Caco-2 (cell line): ENCODE measurements at regions not wholly inside any gene's neighbourhood (a gene's known extent, or its start where the extent isn't known, plus 50 kb on each side); places are given as distances from the start of the nearest gene placed in this dataset.

Source experiments
- BruUV-seq: library from RNA; stranded (reverse); fragments of 400-500 nt; replicated peaks from 2 replicates; lab custom pipeline; 2021; lab: Mats Ljungman, UMichigan
- CTCF ChIA-PET: fragments of 300-600 bp; sonication (Branson Sonifier 250); formaldehyde crosslinking; loops from one replicate; lab custom pipeline; 2022; ENCODE audit warnings: antibody characterized with exemption; lab: Charles Lee
- POLR2A ChIA-PET: fragments of 300-600 bp; sonication (Branson Sonifier 250); formaldehyde crosslinking; loops from one replicate; lab custom pipeline; 2022; ENCODE audit warnings: antibody characterized with exemption; lab: Charles Lee
- DNase-seq, 2 experiments: peaks; one replicate each; pipeline versions ENCODE4 v3.0.0 to v3.0.0-alpha.2; 2020 to 2022
- H3K27me3 ChIP-seq: replicated peaks from 2 replicates; pipeline ENCODE4 v1.6.0; 2011; ENCODE audit warnings: low read length; ENCODE audit not compliant: control insufficient read depth, insufficient read depth
- H3K36me3 ChIP-seq: 2 replicates; pipeline ENCODE4 v1.5.1; 2011; ENCODE audit warnings: low read length; ENCODE audit not compliant: control insufficient read depth, insufficient read depth
- H3K4me1 ChIP-seq: fragments of 250-450 bp; sonication (Bioruptor Pico); 2 replicates; pipeline ENCODE4 v1.5.1; 2020; ENCODE audit warnings: mild to moderate bottlenecking
- H3K4me3 ChIP-seq: 2 replicates; pipeline ENCODE4 v1.5.1; 2011; ENCODE audit warnings: low read depth, mild to moderate bottlenecking, control low read depth, low read length
- H3K9me3 ChIP-seq: fragments of 250-450 bp; sonication (Bioruptor Pico); 2 replicates; pipeline ENCODE4 v1.5.1; 2020; ENCODE audit warnings: mild to moderate bottlenecking, moderate library complexity
- H3K27ac Mint-ChIP-seq: one replicate; pipeline ENCODE4 v1.8.0; 2022; ENCODE audit warnings: mixed read lengths; ENCODE audit not compliant: unreplicated experiment
- H3K27me3 Mint-ChIP-seq: one replicate; pipeline ENCODE4 v1.8.0; 2022; ENCODE audit warnings: mixed read lengths; ENCODE audit not compliant: insufficient read depth, unreplicated experiment
- H3K36me3 Mint-ChIP-seq: one replicate; pipeline ENCODE4 v1.8.0; 2022; ENCODE audit warnings: mild to moderate bottlenecking, mixed read lengths; ENCODE audit not compliant: insufficient read depth, unreplicated experiment
- H3K4me1 Mint-ChIP-seq: one replicate; pipeline ENCODE4 v1.8.0; 2022; ENCODE audit warnings: low read depth, mixed read lengths; ENCODE audit not compliant: unreplicated experiment
- H3K4me3 Mint-ChIP-seq: one replicate; pipeline ENCODE4 v1.8.0; 2022; ENCODE audit warnings: mild to moderate bottlenecking, moderate library complexity, mixed read lengths; ENCODE audit not compliant: unreplicated experiment
- H3K9me3 Mint-ChIP-seq: one replicate; pipeline ENCODE4 v1.8.0; 2022; ENCODE audit warnings: mixed read lengths; ENCODE audit not compliant: unreplicated experiment
- CTCF ChIP-seq, 2 experiments: fragments of 200-600 bp in 1 of 2; IDR thresholded peaks; 1 replicate in 1 of 2; 2 replicates in 1 of 2; pipeline versions ENCODE4 v1.5.1 to v1.8.0; 2011 to 2022; ENCODE audit warnings: antibody characterized with exemption in 1 of 2, control low read depth in 1 of 2, inconsistent platforms in 1 of 2, low read depth in 1 of 2, low read length in 1 of 2, mild to moderate bottlenecking in 1 of 2, moderate library complexity in 1 of 2; ENCODE audit not compliant: insufficient read depth in 1 of 2, severe bottlenecking in 1 of 2, unreplicated experiment in 1 of 2
- intact Hi-C: fragments of 100-400 bp; cut with micrococcal nuclease; formaldehyde crosslinking; loops from one replicate; pipeline ENCODE4 v1.10.0; 2022; ENCODE audit not compliant: unreplicated experiment

DNA sequence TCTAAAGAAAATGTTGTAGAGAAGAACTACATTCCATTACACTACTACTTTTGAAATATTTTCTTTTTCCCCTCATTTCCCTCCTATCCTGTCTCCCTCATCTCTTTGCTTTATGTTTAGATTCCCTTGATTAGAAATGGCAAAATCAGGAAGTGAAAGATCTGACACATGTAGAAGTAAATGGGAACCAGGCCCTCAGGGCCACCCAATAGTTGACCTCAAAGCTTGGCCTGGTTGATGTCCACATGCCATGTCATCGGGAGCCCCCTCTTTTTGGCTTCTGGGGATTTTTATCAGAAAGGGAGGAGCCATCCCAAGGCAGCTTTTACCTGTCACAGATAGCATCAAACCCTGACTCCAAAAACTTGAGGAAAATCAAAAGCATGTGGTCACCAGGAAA lies 168.3 kb upstream of the ECI2 start:
- H3K4me1 Mint-ChIP-seq: no peaks in the 10 kb centered on the region
- H3K27me3 Mint-ChIP-seq: peaks cover 13% of the 10 kb centered on the region
- H3K9me3 Mint-ChIP-seq: peaks cover under 1% of the 10 kb centered on the region
- POLR2A ChIA-PET: no interaction called here
- no peak for TF ChIP-seq CTCF (IDR thresholded peaks at IDR 0.05; ENCODE audit: insufficient read depth in 1 of 2, low read depth in 1 of 2, low read length in 1 of 2, severe bottlenecking in 1 of 2, unreplicated experiment in 1 of 2)
- intact Hi-C loops: no loop called here
- Histone ChIP-seq H3K36me3 (no peaks in the 10 kb centered on the region), H3K27me3 (no peaks in the 10 kb centered on the region; the same call in 1 of the 2 replicates), H3K4me1 (no peaks in the 10 kb centered on the region), H3K9me3 (no peaks in the 10 kb centered on the region), H3K4me3 (no peak overlapping the region)
- H3K27ac Mint-ChIP-seq: no peak overlapping the region
- no peaks in the 10 kb centered on the region for H3K36me3 Mint-ChIP-seq
- CTCF ChIA-PET: no interaction called here
- H3K4me3 Mint-ChIP-seq: no peak overlapping the region
- BruUV-seq: no TSS peak
- no peak for DNase-seq

DNA sequence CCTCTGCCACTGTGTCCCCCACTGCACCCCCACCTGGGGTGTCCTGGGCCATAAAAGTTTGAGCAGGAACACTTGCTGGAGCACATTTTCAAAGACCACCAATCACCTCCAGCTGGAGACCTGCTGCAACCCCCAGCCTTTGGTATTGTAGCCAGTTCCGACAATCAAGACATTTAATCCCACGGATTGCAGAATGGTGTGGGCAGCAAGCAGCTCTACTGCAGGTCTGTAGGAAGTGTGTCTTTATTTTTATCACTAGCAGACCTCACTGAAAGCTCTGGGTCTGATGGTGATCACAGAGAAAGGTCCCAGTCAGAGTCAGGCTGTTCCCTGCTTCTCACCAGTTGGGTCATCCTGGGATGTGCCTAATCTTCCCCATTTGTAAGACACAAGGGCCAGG lies 167.1 kb upstream of the ECI2 start:
- Mint-ChIP-seq H3K36me3 (no peaks in the 10 kb centered on the region), H3K27me3 (peaks cover 12% of the 10 kb centered on the region), H3K4me3 (no peak overlapping the region), H3K27ac (no peak overlapping the region), H3K4me1 (no peaks in the 10 kb centered on the region), H3K9me3 (peaks cover 12% of the 10 kb centered on the region)
- Histone ChIP-seq H3K4me1 (no peaks in the 10 kb centered on the region), H3K9me3 (no peaks in the 10 kb centered on the region; the same call in 1 of the 2 replicates), H3K27me3 (no peaks in the 10 kb centered on the region), H3K4me3 (no peak overlapping the region), H3K36me3 (no peaks in the 10 kb centered on the region)
- ChIA-PET POLR2A (no interaction called here), CTCF (no interaction called here)
- BruUV-seq: no TSS peak
- TF ChIP-seq CTCF (IDR thresholded peaks at IDR 0.05; ENCODE audit: insufficient read depth in 1 of 2, low read depth in 1 of 2, low read length in 1 of 2, severe bottlenecking in 1 of 2, unreplicated experiment in 1 of 2): no peak
- intact Hi-C loops: no loop called here
- DNase-seq: no peak

DNA sequence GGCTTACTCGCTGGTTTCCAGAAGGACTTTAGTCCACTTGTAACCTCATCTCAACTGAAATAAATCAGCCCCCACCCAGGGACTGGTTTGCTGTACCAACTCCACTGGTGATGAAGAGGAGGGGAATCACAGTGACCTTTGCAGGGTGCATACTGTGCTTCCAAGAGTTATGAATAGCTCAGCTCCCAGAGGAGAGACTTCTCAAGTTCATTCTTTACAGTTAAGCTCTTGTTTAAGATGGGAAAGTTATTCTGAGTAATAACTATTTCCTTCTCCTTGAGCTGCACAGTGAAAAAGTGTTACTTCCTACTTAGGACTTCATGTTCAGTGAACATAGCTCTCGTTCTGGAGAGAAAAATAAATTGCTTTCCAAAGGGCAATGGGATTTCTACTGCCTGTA lies 166.5 kb upstream of the ECI2 start:
- Mint-ChIP-seq H3K27ac (no peak overlapping the region), H3K27me3 (peaks cover 5% of the 10 kb centered on the region), H3K4me1 (no peaks in the 10 kb centered on the region), H3K36me3 (no peaks in the 10 kb centered on the region), H3K4me3 (no peak overlapping the region), H3K9me3 (peaks cover 17% of the 10 kb centered on the region)
- H3K4me1 ChIP-seq: no peaks in the 10 kb centered on the region
- no peak for DNase-seq
- H3K4me3 ChIP-seq: no peak overlapping the region
- H3K36me3 ChIP-seq: no peaks in the 10 kb centered on the region
- no peaks in the 10 kb centered on the region; the same call in 1 of the 2 replicates for H3K9me3 ChIP-seq
- no TSS peak for BruUV-seq
- intact Hi-C loops: no loop called here
- ChIA-PET POLR2A (no interaction called here), CTCF (no interaction called here)
- H3K27me3 ChIP-seq: no peaks in the 10 kb centered on the region
- TF ChIP-seq CTCF (IDR thresholded peaks at IDR 0.05; ENCODE audit: insufficient read depth in 1 of 2, low read depth in 1 of 2, low read length in 1 of 2, severe bottlenecking in 1 of 2, unreplicated experiment in 1 of 2): no peak
